Astrocyte (in vitro differentiated cells and primary cell): ENCODE measurements at regions not wholly inside any gene's neighbourhood (a gene's known extent, or its start where the extent isn't known, plus 50 kb on each side); places are given as distances from the start of the nearest gene placed in this dataset.

Experiments used
- DNase-seq: peaks from one replicate; pipeline ENCODE4 v3.0.0-alpha.2; 2010; ENCODE audit warnings: low read depth
- FAIRE-seq: peaks from 2 replicates; lab custom pipeline; 2011; peaks lifted over from hg19 to GRCh38; lab: Jason Lieb, UNC
- H2AFZ ChIP-seq: 2 replicates; pipeline ENCODE4 v1.6.0; 2012; ENCODE audit warnings: low read depth, low read length, inconsistent platforms
- H3K27ac ChIP-seq: 2 replicates; pipeline ENCODE4 v1.5.1; 2011; ENCODE audit warnings: low read depth, low read length, inconsistent platforms
- H3K27me3 ChIP-seq: 2 replicates; pipeline ENCODE4 v1.6.0; 2011; ENCODE audit warnings: low read length, inconsistent platforms; ENCODE audit not compliant: insufficient read depth
- H3K36me3 ChIP-seq: 2 replicates; pipeline ENCODE4 v1.5.1; 2011; ENCODE audit warnings: low read length, inconsistent platforms; ENCODE audit not compliant: insufficient read depth
- H3K4me1 ChIP-seq: 2 replicates; pipeline ENCODE4 v1.5.1; 2011; ENCODE audit warnings: low read length, inconsistent platforms; ENCODE audit not compliant: insufficient read depth
- H3K4me2 ChIP-seq: 2 replicates; pipeline ENCODE4 v1.6.0; 2012; ENCODE audit warnings: low read length, inconsistent platforms
- H3K4me3 ChIP-seq: 2 replicates; pipeline ENCODE4 v1.5.1; 2011; ENCODE audit warnings: low read depth, mild to moderate bottlenecking, low read length, inconsistent platforms; ENCODE audit not compliant: insufficient read depth
- H3K79me2 ChIP-seq: 2 replicates; pipeline ENCODE4 v1.6.0; 2012; ENCODE audit warnings: mild to moderate bottlenecking, low read length, inconsistent platforms; ENCODE audit not compliant: insufficient read depth
- H3K9ac ChIP-seq: 2 replicates; pipeline ENCODE4 v1.6.0; 2012; ENCODE audit warnings: mild to moderate bottlenecking, low read length, inconsistent platforms
- H3K9me3 ChIP-seq: 2 replicates; pipeline ENCODE4 v1.5.1; 2012; ENCODE audit warnings: low read depth, mild to moderate bottlenecking, low read length, inconsistent platforms; ENCODE audit not compliant: insufficient read depth
- H4K20me1 ChIP-seq: 2 replicates; pipeline ENCODE4 v1.6.0; 2012; ENCODE audit warnings: low read length, inconsistent platforms; ENCODE audit not compliant: insufficient read depth
- H3K27ac Mint-ChIP-seq: one replicate; pipeline ENCODE4 v1.8.0; 2021; ENCODE audit warnings: mild to moderate bottlenecking, mixed read lengths; ENCODE audit not compliant: unreplicated experiment
- H3K27me3 Mint-ChIP-seq: one replicate; pipeline ENCODE4 v1.8.0; 2021; ENCODE audit warnings: low read depth, mixed read lengths; ENCODE audit not compliant: unreplicated experiment
- H3K36me3 Mint-ChIP-seq: one replicate; pipeline ENCODE4 v1.8.0; 2021; ENCODE audit warnings: low read depth, mixed read lengths; ENCODE audit not compliant: unreplicated experiment
- H3K4me1 Mint-ChIP-seq: one replicate; pipeline ENCODE4 v1.8.0; 2021; ENCODE audit warnings: low read depth, mixed read lengths; ENCODE audit not compliant: unreplicated experiment
- H3K4me3 Mint-ChIP-seq: one replicate; pipeline ENCODE4 v1.8.0; 2021; ENCODE audit warnings: mild to moderate bottlenecking, moderate library complexity, mixed read lengths; ENCODE audit not compliant: unreplicated experiment
- H3K9me3 Mint-ChIP-seq: one replicate; pipeline ENCODE4 v1.8.0; 2021; ENCODE audit warnings: mild to moderate bottlenecking, mixed read lengths; ENCODE audit not compliant: unreplicated experiment
- CTCF ChIP-seq: IDR thresholded peaks from 2 replicates; pipeline ENCODE4 v1.5.1; 2011; ENCODE audit warnings: low read depth, mild to moderate bottlenecking, inconsistent platforms, low read length, moderate library complexity; ENCODE audit not compliant: insufficient read depth
- EZH2 ChIP-seq: IDR thresholded peaks from 2 replicates; pipeline ENCODE4 v1.6.1; 2012; ENCODE audit warnings: mild to moderate bottlenecking, low read length, inconsistent platforms; ENCODE audit not compliant: insufficient read depth

- Histone ChIP-seq H3K4me2 (no peak overlapping the region), H3K27ac (no peak overlapping the region), H3K4me1 (peaks cover 4% of the 10 kb centered on the region), H3K9ac (no peak overlapping the region), H3K4me3 (no peak overlapping the region), H3K9me3 (no peaks in the 10 kb centered on the region), H3K79me2 (no peaks in the 10 kb centered on the region), H2AFZ (no peak overlapping the region), H4K20me1 (no peaks in the 10 kb centered on the region), H3K36me3 (no peaks in the 10 kb centered on the region), H3K27me3 (no peaks in the 10 kb centered on the region)
- peaks cover 2% of the 10 kb centered on the region for H3K4me1 Mint-ChIP-seq
- H3K4me3 Mint-ChIP-seq, result no peak overlapping the region
- H3K27ac Mint-ChIP-seq, result no peak overlapping the region
- peaks cover 1% of the 10 kb centered on the region for H3K36me3 Mint-ChIP-seq
- FAIRE-seq (no peak), DNase-seq (peak; percentile 68)
- no peaks in the 10 kb centered on the region for H3K9me3 Mint-ChIP-seq
- peaks cover 9% of the 10 kb centered on the region for H3K27me3 Mint-ChIP-seq
- TF ChIP-seq EZH2 (no peak), CTCF (no peak)
Measured at GRCh38 chr3:159432682-159433340, 555.8 kb upstream of the IL12A start.

GRCh38 chr3:159439346-159439745 is 549.3 kb upstream of the IL12A start:
- H3K27ac ChIP-seq, result no peak overlapping the region
- no peak overlapping the region for H2AFZ ChIP-seq
- H3K9ac ChIP-seq, result no peak overlapping the region
- no peaks in the 10 kb centered on the region for H3K36me3 ChIP-seq
- no peaks in the 10 kb centered on the region for H3K36me3 Mint-ChIP-seq
- DNase-seq, result no peak
- H3K79me2 ChIP-seq, result no peaks in the 10 kb centered on the region
- H3K4me3 Mint-ChIP-seq, result no peak overlapping the region
- H3K27ac Mint-ChIP-seq, result no peak overlapping the region
- no peaks in the 10 kb centered on the region for H3K4me1 Mint-ChIP-seq
- no peak overlapping the region for H3K4me3 ChIP-seq
- no peaks in the 10 kb centered on the region for H3K4me1 ChIP-seq
- FAIRE-seq, result no peak
- H3K9me3 ChIP-seq, result no peaks in the 10 kb centered on the region
- H3K27me3 ChIP-seq, result no peaks in the 10 kb centered on the region
- no peaks in the 10 kb centered on the region for H4K20me1 ChIP-seq
- peaks cover 7% of the 10 kb centered on the region for H3K27me3 Mint-ChIP-seq
- no peak for TF ChIP-seq CTCF
- TF ChIP-seq EZH2, result no peak
- H3K4me2 ChIP-seq, result no peak overlapping the region
- peaks cover 7% of the 10 kb centered on the region for H3K9me3 Mint-ChIP-seq

GRCh38 chr3:159441279-159441678 is 547.4 kb upstream of the IL12A start:
- Mint-ChIP-seq H3K36me3 (no peaks in the 10 kb centered on the region), H3K9me3 (peaks cover 7% of the 10 kb centered on the region), H3K4me3 (no peak overlapping the region), H3K4me1 (no peaks in the 10 kb centered on the region), H3K27me3 (peaks cover 2% of the 10 kb centered on the region), H3K27ac (no peak overlapping the region)
- Histone ChIP-seq H3K9me3 (no peaks in the 10 kb centered on the region), H3K4me3 (no peak overlapping the region), H3K27me3 (no peaks in the 10 kb centered on the region), H3K4me1 (no peaks in the 10 kb centered on the region), H3K36me3 (no peaks in the 10 kb centered on the region), H3K9ac (no peak overlapping the region), H3K27ac (no peak overlapping the region), H3K4me2 (no peak overlapping the region), H3K79me2 (no peaks in the 10 kb centered on the region), H2AFZ (no peak overlapping the region), H4K20me1 (no peaks in the 10 kb centered on the region)
- no peak for DNase-seq
- FAIRE-seq, result no peak
- TF ChIP-seq CTCF, result no peak
- no peak for TF ChIP-seq EZH2
